ENCODE measurements at regions not wholly inside any gene's neighbourhood (a gene's known extent, or its start where the extent isn't known, plus 50 kb on each side); places are given as distances from the start of the nearest gene placed in this dataset.
"Not testable (repeated sequence)": the region's sequence is repeated elsewhere in the genome, so short reads cannot be mapped to it uniquely, and the experiment has no call there.

DNA sequence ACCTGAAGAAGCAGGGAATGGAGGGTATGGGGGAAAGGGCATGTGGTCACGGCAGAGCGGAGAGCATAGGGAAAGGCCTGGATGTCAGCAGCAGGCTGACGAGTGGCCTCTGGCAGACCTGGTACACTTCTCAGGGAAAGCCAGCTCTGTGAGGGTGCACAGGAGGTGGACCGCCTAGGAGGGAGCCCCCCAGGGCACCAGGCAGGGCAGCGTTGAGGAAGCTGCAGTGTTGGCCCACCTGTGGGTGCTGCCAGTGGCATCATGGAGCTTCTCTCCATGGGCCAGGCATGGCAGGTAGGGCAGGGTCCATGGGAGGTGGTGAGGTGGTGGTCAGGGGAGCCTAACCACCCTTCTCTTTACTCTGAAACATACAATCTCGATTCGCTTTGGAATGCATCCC lies 143.0 kb upstream of the PITX1 start:
- DNase-seq, result no peak

DNA sequence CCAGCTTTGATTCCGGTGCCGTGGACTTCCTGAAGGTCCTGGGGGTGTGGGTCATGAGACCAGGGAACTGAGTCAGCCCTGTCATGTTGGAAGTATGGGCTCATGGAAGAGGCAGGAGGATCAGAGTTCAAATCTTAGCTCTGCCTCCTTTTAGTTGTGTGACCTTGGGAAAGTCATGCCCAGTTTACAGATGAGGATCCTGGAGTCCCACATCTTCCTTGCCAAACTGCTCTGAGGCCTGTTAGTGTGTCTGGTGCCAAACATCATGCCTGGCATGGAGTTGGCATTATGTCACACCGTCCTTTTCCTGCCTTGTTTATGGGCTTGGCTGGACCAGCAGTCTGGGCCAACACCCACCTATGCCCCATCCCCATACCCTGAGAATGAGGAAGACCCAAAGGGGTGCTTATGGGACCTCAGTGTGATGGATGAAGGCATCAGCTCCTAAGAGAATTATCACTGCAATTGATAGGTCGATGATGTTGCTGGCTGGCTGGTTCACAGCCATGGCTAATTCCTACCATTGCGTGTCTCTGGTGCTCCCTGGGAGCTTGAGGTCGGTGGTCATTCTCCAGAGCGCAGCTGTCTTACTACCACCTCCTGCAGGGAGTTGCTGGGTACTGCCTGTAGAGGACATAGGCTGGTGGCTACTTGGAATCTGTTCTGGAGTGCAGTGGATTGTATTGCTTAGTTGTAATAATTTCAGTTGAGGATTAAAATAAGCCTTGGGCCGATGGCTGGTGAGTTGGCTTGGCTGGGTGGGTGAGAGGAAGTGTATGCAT lies 140.5 kb upstream of the PITX1 start:
- no peak for DNase-seq

DNA sequence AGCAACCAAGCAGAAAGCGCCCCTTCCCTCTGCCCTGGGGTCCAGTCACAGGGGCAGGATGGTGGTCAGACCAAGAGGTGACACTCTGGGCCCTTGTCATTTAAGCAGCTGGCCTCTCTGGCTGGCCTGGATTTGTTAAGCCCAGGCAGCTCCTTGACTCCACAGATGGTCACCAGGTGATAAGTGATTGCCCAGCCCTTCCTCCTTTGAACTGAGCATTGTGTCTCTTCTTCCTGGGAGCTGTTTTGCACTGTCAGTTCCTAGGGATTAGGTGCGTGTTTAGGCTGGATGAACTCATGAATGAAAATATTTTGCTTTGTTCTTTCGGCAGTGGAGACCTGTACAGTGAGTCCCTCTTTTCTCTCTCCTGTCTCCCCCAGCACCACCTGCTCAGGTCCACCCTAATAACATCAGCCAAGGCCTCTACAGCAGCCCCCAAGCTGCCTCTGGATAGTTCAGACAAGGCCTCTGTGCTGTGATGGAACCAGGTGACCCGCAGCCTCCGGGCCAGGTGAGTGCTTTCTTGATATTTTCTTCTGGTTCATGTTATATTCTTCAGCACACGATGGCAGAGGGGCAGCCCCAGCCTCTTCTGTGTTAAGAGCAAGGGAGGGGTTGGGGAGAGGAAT lies 139.7 kb upstream of the PITX1 start:
- no peak for DNase-seq

DNA sequence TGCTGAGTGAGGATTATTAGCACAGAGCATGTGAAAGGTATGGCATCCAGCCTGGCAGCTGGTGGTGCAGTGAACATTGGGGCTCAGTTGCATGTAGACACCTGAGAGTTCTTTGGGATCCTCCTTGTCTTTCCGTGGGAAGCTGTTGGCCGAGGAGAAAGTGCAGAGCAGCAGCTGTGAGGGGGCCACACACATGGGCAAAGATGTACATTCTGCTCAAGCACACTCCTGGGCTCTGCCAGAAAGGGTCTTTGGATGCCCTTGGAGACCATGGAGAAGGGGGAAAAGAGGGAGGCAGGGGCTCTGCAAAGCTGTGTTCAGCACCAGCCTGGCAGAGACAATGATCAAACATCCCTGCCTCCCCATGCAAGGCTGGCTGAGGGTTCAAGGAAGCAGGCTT lies 138.7 kb upstream of the PITX1 start:
- no peak for DNase-seq

DNA sequence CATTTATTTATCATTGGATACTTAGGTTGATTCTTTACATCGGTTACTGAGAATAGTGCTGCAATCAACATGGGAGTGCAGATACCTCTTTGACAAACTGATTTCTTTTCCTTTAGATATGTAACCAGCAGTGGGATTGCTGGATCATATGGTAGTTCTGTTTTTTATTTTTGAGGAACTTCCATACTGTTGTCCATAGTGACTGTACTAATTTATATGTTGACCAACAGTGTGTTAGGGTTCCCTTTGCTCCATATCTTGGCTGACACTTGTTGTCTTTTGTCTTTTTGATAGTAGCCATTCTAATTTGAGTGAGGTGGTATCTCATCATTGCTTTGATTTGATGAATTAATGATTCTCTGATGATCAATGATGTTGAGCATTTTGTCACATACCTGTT lies 137.3 kb upstream of the PITX1 start:
- no peak for DNase-seq

DNA sequence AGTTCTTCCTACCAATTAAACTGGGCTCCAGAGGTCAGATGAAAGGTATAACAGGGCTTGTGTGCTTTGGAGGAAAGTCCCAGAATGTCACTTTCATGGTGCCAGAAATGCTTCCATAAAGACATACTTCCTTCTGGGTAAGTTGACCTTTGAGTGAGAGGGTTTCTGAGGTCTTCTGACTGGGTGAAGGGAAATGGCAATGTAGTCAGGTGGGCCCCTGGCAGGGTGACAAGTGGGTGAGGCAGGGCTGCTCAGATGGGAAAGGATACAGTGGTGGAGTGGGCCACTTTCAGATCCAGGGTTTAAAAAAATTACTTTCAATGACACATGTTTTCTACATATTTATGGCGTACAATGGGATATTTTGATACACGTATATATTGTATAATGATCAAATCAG lies 136.5 kb upstream of the PITX1 start:
- DNase-seq, result no peak

DNA sequence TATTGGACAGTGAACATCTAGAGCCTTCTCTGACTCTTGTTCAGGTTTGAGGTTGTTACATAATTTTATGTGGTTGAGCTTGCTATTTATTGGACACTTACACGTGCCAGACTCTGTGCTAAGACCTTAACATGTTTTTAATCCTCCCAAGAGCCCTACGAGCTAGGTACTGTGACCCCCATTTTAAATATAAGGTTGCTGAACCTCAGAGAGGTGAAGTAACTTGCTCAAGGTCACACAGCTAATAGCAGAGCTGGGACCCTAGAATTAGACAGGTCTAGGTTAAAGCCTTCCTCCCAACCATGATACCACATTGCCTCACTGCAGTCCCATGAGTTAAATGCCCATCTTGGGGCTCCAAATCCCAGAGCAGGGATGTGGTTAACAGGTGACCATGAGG lies 135.7 kb upstream of the PITX1 start:
- no peak for DNase-seq

DNA sequence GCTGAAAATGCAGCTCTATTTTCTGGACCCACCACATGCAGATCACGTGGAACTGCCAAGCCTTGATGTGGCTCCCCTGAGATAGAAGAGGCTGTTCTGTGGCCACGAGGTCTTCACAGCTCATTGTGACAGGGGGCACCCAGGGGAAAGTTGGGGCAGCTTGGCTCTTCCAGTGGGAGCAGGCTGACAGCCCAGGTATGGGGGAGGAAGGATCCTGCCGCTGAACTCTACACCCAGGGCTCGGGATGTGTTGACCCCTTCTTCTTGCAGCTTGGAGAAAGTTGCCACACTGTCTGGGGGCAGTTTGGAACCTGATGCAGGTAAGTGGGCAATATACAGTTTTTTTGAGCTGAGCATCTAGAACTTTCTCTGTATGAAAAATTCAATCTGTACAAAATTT lies 133.6 kb upstream of the PITX1 start:
- DNase-seq, result no peak

DNA sequence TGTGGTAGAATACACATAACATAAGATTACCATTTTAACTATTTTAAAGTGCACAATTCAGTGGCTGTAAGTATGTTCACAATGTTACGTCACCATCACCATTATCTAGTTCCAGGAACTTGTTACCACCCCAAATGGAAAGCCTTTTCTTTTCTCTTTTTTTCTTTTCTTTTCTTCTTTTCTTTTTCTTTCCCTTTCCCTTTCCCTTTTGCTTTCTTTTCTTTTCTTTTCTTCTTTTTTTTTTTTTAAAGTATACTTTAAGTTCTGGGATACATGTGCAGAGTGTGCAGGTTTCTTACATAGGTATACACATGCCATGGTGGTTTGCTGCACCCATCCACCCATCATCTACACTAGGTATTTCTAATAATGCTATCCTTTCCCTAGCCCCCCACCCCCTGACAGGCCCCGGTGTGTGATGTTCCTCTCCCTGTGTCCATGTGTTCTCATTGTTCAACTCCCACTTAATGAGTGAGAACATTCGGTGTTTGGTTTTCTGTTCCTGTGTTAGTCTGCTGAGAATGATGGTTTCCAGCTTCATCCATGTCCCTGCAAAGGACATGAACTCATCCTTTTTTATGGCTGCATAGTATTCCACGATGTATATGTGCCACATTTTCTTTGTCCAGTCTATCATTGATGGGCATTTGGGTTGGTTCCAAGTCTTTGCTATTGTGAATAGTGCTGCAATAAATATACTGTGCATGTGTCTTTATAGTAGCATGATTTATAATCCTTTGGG lies 131.0 kb upstream of the PITX1 start:
- not testable (repeated sequence) for DNase-seq

DNA sequence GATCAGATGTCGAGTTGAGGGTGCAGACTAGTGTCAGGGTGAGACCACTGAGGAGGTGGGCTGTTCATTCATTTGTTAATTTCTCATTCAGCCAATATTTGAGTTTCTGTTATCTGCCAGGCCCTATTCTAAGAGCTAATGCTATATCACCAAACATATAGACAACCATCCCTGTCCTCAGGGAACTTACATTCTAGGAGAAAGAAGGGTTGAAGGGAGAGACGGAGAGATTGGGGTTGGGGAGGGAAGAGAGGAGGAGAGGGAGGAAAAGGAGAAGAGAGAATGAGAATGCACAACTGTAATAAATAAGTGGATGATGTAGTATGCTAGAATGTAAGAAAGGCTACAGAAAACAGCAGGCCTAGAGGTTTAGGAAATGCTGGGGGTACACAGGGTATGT lies 129.9 kb upstream of the PITX1 start:
- no peak for DNase-seq

DNA sequence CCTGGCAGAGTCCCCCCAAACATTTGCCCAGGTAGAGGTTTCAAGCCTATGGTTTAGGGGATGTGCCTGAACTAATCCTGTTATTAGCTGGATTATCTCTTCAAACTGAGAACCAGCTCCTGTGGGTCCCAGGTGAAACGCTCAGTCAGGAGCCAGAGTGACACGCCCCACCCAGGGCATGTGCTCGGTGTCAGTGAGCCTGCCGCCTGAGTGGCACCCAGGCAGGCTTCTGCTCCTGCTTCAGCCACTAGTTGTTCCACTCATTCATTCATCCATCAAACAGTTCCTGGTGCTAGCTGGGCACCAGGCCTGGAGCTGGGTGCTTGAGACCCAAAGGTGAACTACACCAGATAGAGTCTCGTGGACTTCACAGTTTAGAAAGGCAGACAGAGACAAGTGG lies 129.4 kb upstream of the PITX1 start:
- no peak for DNase-seq

DNA sequence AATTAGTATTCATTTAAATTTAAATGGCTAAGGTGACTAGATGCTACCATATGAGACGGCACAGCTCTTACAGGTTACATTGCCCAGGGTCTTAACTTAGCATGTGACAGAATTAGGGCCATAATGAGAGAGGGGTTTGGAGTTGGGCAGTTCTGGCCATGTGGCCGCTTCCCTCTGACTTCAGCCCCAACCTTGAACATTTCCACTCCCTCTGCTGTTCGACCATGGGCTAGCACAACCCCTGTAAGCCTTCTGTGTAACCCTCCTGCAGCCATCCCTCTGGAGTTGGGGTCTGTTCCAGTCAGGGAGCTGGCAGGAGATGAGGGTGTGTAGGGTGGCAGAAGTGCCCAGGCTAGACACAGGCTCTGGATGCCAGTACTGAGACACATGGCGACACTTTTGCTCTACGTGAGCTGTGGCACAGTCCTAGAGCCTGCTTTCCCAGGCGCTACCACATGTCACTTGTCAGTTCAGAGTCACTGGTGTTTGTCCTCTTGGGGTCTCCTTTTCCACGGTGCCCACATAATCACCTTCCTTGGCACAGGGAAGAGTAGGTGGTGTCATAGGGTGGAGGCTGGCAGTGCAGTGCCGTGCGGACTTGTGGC lies 128.7 kb upstream of the PITX1 start:
- DNase-seq, result no peak

DNA sequence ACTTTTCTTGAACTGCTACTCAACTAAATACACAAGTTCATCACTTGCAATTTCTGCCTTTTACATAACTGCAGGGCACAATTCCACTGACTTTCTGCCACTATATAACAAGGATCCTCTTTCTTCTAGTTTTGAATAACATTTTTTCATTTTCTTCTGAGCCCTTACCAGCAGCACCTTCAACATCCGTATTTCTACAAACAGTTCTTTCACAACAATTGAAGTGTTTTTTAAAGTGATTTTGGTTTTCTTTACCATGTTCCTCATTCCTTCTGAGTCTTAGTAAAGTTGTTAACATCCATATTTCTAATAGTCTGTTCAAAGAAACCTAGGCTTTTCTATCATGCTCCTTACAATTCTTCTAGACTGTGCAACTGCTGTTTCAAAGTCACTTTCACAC lies 127.2 kb upstream of the PITX1 start:
- no peak for DNase-seq

DNA sequence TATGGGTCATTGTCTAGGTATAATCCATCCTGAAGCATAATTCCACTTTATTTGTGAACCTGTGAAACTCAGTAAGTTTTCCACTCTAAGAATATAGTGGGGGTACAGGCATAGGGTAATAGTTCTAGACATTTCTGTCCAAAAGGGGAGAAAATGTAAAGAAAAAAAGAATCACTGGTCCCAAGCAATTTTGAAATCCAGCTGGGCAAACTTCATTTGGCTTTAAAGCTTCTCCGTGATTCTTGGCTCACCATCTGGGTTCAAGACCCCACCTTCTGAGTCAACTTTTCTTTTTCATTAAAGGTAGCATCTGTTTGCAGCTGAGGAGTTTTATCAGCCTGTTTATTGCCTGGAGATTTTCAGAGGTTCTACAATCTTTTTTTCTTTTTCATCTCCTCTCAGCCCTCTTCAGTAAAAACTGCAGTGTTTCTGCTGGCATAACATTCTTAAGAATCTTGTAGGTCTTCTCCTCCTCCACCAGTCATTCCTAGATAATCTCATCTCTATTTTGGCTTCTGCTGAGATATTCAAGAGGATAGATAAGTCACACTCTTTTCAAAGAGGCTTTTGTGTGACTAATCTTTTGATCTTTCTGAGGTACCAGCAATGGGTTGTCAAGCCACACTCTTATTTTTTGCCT lies 126.1 kb upstream of the PITX1 start:
- DNase-seq, result no peak

DNA sequence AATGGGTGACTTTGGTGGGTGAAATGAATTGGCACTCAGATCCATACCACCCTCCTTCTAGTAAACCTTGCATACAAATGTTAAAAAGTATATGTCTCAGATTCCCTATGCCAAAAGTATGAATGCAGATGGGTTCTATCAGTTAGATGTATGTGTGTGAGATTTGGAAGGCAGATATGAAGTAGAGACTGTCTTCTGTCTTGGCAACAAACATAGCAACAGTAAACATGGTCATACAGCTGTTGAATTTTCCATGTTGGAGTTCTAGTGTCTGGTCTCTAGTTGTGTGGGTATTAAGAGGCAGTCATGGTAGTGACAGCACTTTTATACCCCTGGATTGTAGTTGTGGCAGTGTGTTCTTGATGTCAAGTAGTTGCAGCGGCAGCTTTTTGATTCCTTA lies 125.6 kb upstream of the PITX1 start:
- no peak for DNase-seq

DNA sequence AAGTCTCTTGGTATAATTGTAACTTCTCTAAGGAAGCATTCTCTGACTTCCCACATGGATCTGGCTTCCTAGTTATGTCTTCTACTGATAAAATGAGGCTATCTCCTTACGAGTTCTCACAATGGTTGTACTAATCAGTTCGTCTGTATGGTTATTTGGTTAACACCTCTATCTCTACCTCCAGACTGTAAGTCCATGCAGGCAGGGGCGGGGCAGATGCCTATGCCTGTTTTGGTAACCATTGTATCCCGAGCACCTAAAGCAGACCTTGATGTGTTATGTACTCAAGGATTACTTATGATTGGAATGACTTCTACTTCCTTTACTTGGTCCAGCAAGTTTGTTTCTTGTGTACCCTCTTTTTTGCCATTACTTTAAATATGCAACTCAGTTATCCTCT lies 125.0 kb upstream of the PITX1 start:
- DNase-seq, result no peak

DNA sequence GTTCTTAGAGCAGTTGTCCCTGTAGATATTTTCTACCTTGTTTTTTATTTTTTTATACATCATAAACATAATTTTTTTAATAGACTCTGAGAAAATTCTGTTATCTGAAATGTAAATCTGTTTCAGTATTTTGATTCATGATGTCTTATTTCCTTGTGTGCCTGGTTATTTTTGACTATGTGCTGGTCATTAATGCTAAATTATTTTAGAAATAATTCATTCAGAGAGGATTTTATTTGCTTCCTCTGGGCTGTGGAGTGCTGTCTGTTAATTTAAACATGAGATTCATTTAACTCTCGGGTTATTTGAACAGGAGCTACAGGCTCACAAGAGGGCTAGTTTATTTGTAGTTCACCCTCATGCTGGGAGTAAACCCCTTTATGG lies 124.3 kb upstream of the PITX1 start:
- DNase-seq, result no peak

DNA sequence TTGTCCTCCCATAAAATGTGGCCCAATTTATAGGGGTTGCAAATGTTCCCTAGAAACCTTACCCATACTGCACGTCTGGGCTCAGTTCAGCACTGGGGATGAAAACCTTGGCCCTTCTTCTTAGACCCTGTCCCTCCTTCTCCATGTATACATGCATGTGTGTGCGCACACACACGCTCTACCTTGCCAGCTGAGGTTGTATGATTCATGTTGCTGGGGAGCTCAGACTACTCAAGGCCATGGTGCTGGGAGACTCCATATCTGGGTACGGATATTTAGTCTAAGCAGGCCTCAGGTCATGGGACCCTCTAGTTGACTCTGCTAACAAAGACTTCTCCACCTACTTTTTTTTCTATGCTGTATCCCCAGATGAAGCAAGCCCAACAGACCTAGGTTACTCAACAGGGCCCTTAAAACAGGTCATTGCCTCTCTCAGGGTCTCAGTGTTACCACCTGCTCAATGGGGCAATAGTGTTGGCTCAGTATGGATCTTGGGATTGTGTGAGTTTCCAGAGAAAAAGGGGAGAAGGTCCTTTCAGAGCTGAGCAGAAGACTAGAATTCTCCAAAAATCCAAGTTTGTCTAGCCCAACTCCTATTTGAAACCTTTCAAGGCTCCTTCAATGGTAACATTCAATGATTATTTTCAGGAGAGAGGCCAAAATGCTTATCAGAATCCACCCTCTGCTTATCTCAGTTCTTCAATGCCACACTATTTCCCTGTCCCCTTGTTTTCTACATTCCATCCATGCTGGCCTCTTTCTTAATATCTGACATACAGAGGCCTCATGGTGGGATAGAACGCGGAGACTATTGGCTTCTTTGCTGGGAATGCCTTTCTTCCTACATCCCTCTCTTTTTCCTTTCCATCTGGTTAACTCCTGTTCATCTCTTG lies 123.6 kb upstream of the PITX1 start:
- DNase-seq, result no peak

DNA sequence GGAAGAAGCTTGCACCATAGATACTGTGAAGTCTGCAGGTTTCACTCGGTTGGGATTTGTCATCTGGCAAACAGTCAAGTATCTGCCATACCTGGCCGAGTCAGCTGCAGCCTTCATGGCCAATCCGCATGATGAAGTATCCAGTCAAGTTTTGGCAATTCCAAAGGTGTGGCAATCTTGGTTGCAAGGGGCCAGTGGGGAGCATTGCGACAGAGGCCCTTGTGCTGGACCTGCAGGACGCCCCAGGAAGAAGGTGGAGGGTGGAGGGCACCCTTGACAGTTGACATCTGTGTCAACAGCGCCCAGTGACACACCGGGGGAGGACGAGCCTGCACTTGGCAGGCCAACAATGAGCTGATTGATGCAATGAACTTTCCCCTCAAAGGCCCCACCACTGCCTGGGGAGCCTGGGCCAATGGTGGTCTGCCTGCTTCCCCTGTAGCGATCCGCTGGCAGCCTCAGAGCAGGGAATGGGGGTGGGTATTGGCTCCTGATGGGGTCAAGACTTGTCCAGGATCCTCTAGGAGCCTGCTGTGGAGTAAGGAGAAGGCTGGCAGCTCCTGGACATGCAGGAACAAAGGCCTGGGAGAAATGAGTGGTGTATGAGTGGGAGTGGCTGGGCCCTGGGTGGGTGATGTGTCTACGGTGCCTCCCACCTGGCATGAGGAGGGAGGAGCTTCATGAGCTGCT lies 122.8 kb upstream of the PITX1 start:
- no peak for DNase-seq

DNA sequence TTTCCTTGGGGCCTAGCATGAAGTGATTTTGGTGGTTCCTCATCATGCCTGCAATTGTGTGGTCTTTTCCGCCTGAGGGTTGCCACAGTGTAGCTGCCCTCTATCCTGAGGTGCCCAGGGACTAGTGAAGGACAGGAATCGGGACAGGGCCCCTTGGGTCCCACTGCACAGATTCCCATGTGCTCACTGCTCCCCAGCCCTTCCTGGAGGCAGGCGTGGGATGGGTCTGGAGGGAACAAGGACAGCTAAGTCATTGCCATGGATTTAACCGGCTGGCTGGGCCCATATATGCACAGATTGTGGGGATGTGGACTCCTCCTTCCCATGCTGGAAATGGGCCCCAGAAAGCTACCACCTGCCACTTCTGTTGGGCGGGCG lies 122.3 kb upstream of the PITX1 start:
- no peak for DNase-seq

DNA sequence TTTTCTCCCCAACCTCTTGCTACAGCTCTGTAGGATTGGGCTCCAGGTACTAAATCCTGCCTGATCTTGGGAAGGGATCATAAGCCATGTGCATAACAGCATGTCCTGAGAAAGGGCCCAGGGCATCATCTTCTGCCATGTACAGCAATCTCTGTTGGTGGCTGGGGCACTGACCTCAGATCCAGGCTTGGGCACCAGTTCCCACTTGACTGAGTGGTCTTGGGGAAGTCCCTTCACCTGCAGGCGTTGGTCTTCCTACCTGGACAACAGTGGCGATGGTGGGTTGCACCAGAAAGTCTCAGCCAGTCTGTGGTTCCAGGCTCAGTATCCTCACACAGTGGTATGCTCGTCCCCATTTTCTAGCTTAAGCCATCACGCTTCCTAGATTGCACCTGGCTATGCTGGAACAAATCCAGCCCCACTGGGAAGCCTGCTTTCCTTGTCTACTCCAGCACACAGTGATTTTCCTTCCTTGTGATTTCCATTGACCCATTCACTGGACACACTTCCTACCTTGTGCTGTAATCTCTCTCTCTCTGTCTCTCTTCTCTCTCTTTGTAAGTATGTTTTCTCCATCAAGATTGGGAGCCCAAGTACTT lies 121.7 kb upstream of the PITX1 start:
- peak in 1 of 2 experiments; percentile 45 for DNase-seq

Measured in cerebellar nuclear complex (tissue), 1 donor.